ENCODE measurements at regions not wholly inside any gene's neighbourhood (a gene's known extent, or its start where the extent isn't known, plus 50 kb on each side); places are given as distances from the start of the nearest gene placed in this dataset.
"Not testable (repeated sequence)": the region's sequence is repeated elsewhere in the genome, so short reads cannot be mapped to it uniquely, and the experiment has no call there.

DNA sequence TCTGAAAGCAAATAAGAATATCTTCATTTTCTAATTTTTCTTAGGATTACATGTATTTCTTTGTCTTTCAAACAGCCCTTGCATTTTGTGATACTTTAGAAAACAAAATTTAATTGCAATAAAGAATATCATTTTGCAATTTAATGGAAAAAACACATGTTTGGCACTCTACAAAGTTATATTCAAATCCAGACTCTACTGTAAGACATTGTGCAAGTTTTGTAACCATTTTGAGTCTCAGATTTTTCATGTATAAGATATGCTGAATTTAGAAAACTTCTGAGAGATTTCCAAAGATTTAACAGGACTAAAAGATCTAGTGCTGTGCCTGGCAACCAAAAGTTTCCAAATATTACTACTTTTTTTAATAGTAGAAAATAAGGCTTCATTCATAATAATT, 187.1 kb upstream of the AGTR1 start:
- no peaks in the 10 kb centered on the region for H3K4me1 ChIP-seq
- TF ChIP-seq, protein P1, sequence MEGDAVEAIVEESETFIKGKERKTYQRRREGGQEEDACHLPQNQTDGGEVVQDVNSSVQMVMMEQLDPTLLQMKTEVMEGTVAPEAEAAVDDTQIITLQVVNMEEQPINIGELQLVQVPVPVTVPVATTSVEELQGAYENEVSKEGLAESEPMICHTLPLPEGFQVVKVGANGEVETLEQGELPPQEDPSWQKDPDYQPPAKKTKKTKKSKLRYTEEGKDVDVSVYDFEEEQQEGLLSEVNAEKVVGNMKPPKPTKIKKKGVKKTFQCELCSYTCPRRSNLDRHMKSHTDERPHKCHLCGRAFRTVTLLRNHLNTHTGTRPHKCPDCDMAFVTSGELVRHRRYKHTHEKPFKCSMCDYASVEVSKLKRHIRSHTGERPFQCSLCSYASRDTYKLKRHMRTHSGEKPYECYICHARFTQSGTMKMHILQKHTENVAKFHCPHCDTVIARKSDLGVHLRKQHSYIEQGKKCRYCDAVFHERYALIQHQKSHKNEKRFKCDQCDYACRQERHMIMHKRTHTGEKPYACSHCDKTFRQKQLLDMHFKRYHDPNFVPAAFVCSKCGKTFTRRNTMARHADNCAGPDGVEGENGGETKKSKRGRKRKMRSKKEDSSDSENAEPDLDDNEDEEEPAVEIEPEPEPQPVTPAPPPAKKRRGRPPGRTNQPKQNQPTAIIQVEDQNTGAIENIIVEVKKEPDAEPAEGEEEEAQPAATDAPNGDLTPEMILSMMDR (IDR thresholded peaks at IDR 0.05) = no peak
- TF ChIP-seq POLR2AphosphoS5 (IDR thresholded peaks at IDR 0.05) = no peak
- TF ChIP-seq POLR2A (IDR thresholded peaks at IDR 0.05) = no peak
- intact Hi-C loops (cut with DNase I; ENCODE audit: low total_unique reads) = no loop called here

DNA sequence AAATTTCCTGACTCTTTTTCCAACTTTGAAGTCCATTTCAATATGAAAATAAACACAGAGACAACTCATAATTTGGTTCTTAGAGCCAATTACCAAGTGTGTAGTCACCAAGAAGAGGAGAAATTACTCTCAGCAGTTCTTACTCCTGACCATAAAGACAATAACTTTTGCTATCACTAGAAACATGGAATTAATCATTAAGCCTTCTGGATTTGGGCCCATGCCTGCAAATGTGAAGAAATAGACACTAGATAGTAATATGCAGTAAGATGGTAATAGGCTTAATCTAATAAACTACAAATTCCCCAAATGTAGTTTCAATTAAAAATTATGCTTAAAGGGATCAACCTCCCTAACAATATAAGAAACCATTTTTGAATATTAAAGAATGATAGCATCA, 185.1 kb upstream of the AGTR1 start:
- no peak for DNase-seq (ENCODE audit: low spot score in 2 of 2)
- Histone ChIP-seq H3K9me3 (no peaks in the 10 kb centered on the region), H3K4me3 (no peak overlapping the region), H3K4me1 (no peaks in the 10 kb centered on the region), H3K27ac (no peak overlapping the region), H3K27me3 (no peaks in the 10 kb centered on the region), H3K36me3 (no peaks in the 10 kb centered on the region)
- no peak for TF ChIP-seq POLR2A (IDR thresholded peaks at IDR 0.05)
- no peak for TF ChIP-seq POLR2AphosphoS5 (IDR thresholded peaks at IDR 0.05)
- TF ChIP-seq, protein P1 (IDR thresholded peaks at IDR 0.05) = no peak
- intact Hi-C loops (cut with DNase I; ENCODE audit: low total_unique reads) = no loop called here

More for the DNA sequence above, 187.1 kb upstream of the AGTR1 start:
- no peak for DNase-seq (ENCODE audit: low spot score in 2 of 2)
- no peaks in the 10 kb centered on the region for H3K36me3 ChIP-seq
- H3K27ac ChIP-seq = no peak overlapping the region
- H3K9me3 ChIP-seq = no peaks in the 10 kb centered on the region
- no peak overlapping the region for H3K4me3 ChIP-seq
- no peaks in the 10 kb centered on the region for H3K27me3 ChIP-seq

DNA sequence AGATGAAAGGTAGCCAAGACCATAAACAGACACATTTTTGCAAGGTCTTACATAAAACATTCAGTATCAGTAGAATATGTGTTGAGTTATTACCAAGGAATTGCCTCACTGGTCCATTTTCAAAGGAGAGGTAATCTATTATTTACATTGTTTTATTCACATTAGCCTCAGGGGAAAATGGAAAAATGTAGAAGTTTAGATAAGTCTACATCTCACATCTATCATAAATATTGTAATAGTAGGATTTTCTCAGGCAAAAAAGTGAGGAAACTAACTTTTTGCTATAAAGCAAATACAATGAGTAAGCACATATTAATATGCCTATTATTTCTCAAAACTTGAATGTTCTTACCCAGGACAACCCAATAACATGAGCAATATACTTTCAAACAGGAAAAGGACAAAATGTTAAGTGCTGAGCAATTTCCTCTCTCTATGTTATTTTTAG, 184.6 kb upstream of the AGTR1 start:
- Histone ChIP-seq H3K9me3 (no peaks in the 10 kb centered on the region), H3K4me3 (no peak overlapping the region), H3K4me1 (no peaks in the 10 kb centered on the region), H3K36me3 (no peaks in the 10 kb centered on the region), H3K27me3 (no peaks in the 10 kb centered on the region), H3K27ac (no peak overlapping the region)
- intact Hi-C loops (cut with DNase I; ENCODE audit: low total_unique reads) = no loop called here
- TF ChIP-seq POLR2AphosphoS5 (IDR thresholded peaks at IDR 0.05) = no peak
- TF ChIP-seq POLR2A (IDR thresholded peaks at IDR 0.05) = no peak
- TF ChIP-seq, protein P1 (IDR thresholded peaks at IDR 0.05) = no peak
- DNase-seq (ENCODE audit: low spot score in 2 of 2) = no peak

DNA sequence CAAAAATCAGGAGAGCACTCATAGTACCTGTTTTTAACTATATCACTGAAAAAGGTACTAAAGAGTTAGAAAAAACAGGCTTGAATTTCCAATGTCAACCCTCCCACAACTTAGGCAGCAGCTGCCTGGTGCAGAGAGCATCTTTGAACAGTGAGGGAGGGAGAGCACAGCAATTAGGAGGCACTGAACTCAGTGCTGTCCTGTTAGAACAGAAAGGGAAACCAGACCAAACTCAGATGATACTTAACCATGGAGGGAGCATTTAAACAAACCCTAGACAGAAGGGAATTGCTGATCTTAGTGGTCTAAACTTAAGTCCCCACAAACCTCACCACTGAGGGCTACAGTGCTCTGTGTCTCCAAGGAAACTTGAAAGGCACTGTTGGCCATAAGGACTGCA, 179.2 kb upstream of the AGTR1 start:
- H3K27ac ChIP-seq = no peak overlapping the region
- no peaks in the 10 kb centered on the region for H3K9me3 ChIP-seq
- no peak for TF ChIP-seq POLR2AphosphoS5 (IDR thresholded peaks at IDR 0.05)
- no peak for TF ChIP-seq POLR2A (IDR thresholded peaks at IDR 0.05)
- TF ChIP-seq, protein P1 (IDR thresholded peaks at IDR 0.05) = no peak
- intact Hi-C loops (cut with DNase I; ENCODE audit: low total_unique reads) = no loop called here
- H3K4me3 ChIP-seq = no peak overlapping the region
- DNase-seq (ENCODE audit: low spot score in 2 of 2) = no peak
- no peaks in the 10 kb centered on the region for H3K36me3 ChIP-seq
- no peaks in the 10 kb centered on the region for H3K4me1 ChIP-seq
- no peaks in the 10 kb centered on the region for H3K27me3 ChIP-seq

DNA sequence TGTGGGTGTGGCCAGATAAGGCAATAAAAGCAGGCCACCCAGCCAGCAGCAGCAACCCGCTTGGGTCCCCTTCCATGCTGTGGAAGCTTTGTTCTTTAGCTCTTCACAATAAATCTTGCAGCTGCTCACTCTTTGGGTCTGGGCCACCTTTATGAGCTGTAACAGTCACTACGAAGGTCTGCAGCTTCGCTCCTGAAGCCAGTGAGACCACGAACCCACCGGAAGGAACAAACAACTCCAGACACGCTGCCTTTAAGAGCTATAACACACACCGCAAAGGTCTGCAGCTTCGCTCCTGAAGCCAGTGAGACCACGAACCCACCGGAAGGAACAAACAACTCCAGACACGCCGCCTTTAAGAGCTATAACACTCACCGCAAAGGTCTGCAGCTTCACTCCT, 172.1 kb upstream of the AGTR1 start:
- H3K36me3 ChIP-seq; H3K4me3 ChIP-seq; H3K27me3 ChIP-seq; DNase-seq (ENCODE audit: low spot score in 2 of 2); H3K27ac ChIP-seq; intact Hi-C loops (cut with DNase I; ENCODE audit: low total_unique reads); H3K4me1 ChIP-seq; H3K9me3 ChIP-seq: not testable (repeated sequence)

DNA sequence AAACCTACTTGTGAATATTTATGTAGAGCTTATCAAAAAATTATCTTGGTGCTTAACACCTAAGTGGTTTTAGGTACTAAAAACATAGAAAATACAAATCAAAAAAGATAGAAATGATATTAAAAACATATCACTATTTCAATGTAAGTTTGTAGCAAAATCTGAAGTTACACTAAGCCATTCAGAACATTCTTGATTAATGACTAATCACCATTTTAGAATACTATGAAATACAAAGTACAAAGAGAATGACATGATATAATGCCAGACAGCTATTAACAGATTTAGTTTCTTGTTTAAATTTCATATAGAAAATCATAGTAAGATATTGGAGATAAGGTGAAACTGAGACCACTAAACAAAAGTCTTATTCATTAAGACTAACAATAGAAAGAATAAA, 169.7 kb upstream of the AGTR1 start:
- peaks cover 3 to 6% of the 10 kb centered on the region in 2 donors for H3K9me3 ChIP-seq
- H3K36me3 ChIP-seq = no peaks in the 10 kb centered on the region
- H3K27me3 ChIP-seq = no peaks in the 10 kb centered on the region
- no peaks in the 10 kb centered on the region for H3K4me1 ChIP-seq
- intact Hi-C loops (cut with DNase I; ENCODE audit: low total_unique reads) = no loop called here
- no peak for TF ChIP-seq POLR2A (IDR thresholded peaks at IDR 0.05)
- TF ChIP-seq, protein P1 (IDR thresholded peaks at IDR 0.05) = no peak
- no peak overlapping the region for H3K4me3 ChIP-seq
- no peak for DNase-seq (ENCODE audit: low spot score in 2 of 2)
- no peak overlapping the region for H3K27ac ChIP-seq

All from breast epithelium (tissue), 4 donors.